Activated naive CD4-positive, alpha-beta T cell (primary cell): ENCODE measurements at regions not wholly inside any gene's neighbourhood (a gene's known extent, or its start where the extent isn't known, plus 50 kb on each side); places are given as distances from the start of the nearest gene placed in this dataset.
"Not testable (repeated sequence)": the region's sequence is repeated elsewhere in the genome, so short reads cannot be mapped to it uniquely, and the experiment has no call there.

Source experiments
- DNase-seq, 4 experiments: peaks; one replicate each; lab custom pipeline; 2025; lab: John Stamatoyannopoulos, UW

- DNase-seq: no peak
Measured at GRCh38 chr5:118604106-118604505, 384.2 kb downstream of the DTWD2 start.

GRCh38 chr5:118603278-118603677, 385.1 kb downstream of the DTWD2 start:
- DNase-seq: no peak

GRCh38 chr5:118598311-118598710, 390.0 kb downstream of the DTWD2 start:
- no peak for DNase-seq

- DNase-seq: no peak
Measured at GRCh38 chr5:118597543-118597942, 390.8 kb downstream of the DTWD2 start.

- no peak for DNase-seq
Measured at GRCh38 chr5:118596255-118596654, 392.1 kb downstream of the DTWD2 start.

- DNase-seq: no peak
Measured at GRCh38 chr5:118593003-118593328, 395.4 kb downstream of the DTWD2 start.

- no peak for DNase-seq
Measured at GRCh38 chr5:118592229-118593002, 395.9 kb downstream of the DTWD2 start.

- DNase-seq: no peak
Measured at GRCh38 chr5:118590806-118591205, 397.5 kb downstream of the DTWD2 start.

- no peak for DNase-seq
Measured at GRCh38 chr5:118580949-118581348, 407.4 kb downstream of the DTWD2 start.

GRCh38 chr5:118578093-118578492, 410.3 kb downstream of the DTWD2 start:
- no peak for DNase-seq

- no peak for DNase-seq
Measured at GRCh38 chr5:118577621-118578020, 410.7 kb downstream of the DTWD2 start.

GRCh38 chr5:118570276-118570675, 418.1 kb downstream of the DTWD2 start:
- DNase-seq: not testable (repeated sequence)

GRCh38 chr5:118569596-118569995, 418.8 kb downstream of the DTWD2 start:
- not testable (repeated sequence) for DNase-seq

- no peak for DNase-seq
Measured at GRCh38 chr5:118565335-118565971, 422.9 kb downstream of the DTWD2 start.

- no peak for DNase-seq
Measured at GRCh38 chr5:118561971-118562370, 426.4 kb downstream of the DTWD2 start.

GRCh38 chr5:118561235-118561634, 427.1 kb downstream of the DTWD2 start:
- no peak for DNase-seq

GRCh38 chr5:118558871-118559270, 429.5 kb downstream of the DTWD2 start:
- no peak for DNase-seq

GRCh38 chr5:118557251-118557661, 431.1 kb downstream of the DTWD2 start:
- DNase-seq: no peak

- no peak for DNase-seq
Measured at GRCh38 chr5:118556792-118557191, 431.6 kb downstream of the DTWD2 start.

GRCh38 chr5:118555727-118556126, 432.6 kb downstream of the DTWD2 start:
- DNase-seq: no peak

- no peak for DNase-seq
Measured at GRCh38 chr5:118554981-118555380, 433.4 kb downstream of the DTWD2 start.

GRCh38 chr5:118554241-118554640, 434.1 kb downstream of the DTWD2 start:
- no peak for DNase-seq

GRCh38 chr5:118553662-118554061, 434.7 kb downstream of the DTWD2 start:
- no peak for DNase-seq
